K562 (cell line): ENCODE measurements at regions not wholly inside any gene's neighbourhood (a gene's known extent, or its start where the extent isn't known, plus 50 kb on each side); places are given as distances from the start of the nearest gene placed in this dataset.

Experiments used
- ATAC-seq: fragments of 200-7000 bp; cut with Tn5 transposase; 3 replicates; pipeline ENCODE4 v1.9.1; 2020; ENCODE audit warnings: moderate library complexity
- BruUV-seq: library from RNA; stranded (reverse); fragments of 400-500 nt; replicated peaks from 2 replicates; lab custom pipeline; 2021; lab: Mats Ljungman, UMichigan
- CTCF ChIA-PET: fragments of 300-600 bp; formaldehyde crosslinking; extraction: SDS; loops from one replicate; lab custom pipeline; 2021; ENCODE audit warnings: low intra/inter-chr PET ratio; lab: Yijun Ruan, JAX
- POLR2A ChIA-PET: fragments of 300-600, 350-650 bp; sonication (Branson Sonifier 250); formaldehyde crosslinking; extraction: SDS; loops from one replicate; lab custom pipeline; 2021; ENCODE audit warnings: antibody characterized with exemption, inconsistent platforms; lab: Yijun Ruan, JAX
- DNase-seq, 4 experiments: peaks; one replicate each; pipeline versions ENCODE4 v3.0.0 to v3.0.0-alpha.2; 2011 to 2018; ENCODE audit warnings: low spot score in 3 of 4, mixed read lengths in 3 of 4; ENCODE audit errors: extremely low read depth in 1 of 4
- FAIRE-seq: peaks from 2 replicates; lab custom pipeline; 2011; peaks lifted over from hg19 to GRCh38; lab: Jason Lieb, UNC
- H2AFZ ChIP-seq: 2 replicates; pipeline ENCODE4 v1.6.0; 2011; ENCODE audit warnings: low read depth, low read length, control low read depth, inconsistent platforms
- H3K27ac ChIP-seq: fragments of 200-600 bp; 3 replicates; pipeline ENCODE4 v1.8.0; 2011; ENCODE audit warnings: low read depth, mild to moderate bottlenecking, control low read depth, inconsistent platforms, low read length, moderate library complexity, mixed read lengths; ENCODE audit errors: extremely low read depth
- H3K27me3 ChIP-seq, 2 experiments: fragments of 300-600 bp in 1 of 2; 2 replicates in 1 of 2; 3 replicates in 1 of 2; pipeline versions ENCODE4 v1.6.0 to v1.8.0; 2011; ENCODE audit warnings: inconsistent platforms in 2 of 2, low read length in 2 of 2, mild to moderate bottlenecking in 1 of 2, mixed read lengths in 1 of 2, moderate library complexity in 1 of 2; ENCODE audit not compliant: control insufficient read depth in 2 of 2, insufficient read depth in 2 of 2
- H3K36me3 ChIP-seq: fragments of 300-600 bp; 3 replicates; pipeline ENCODE4 v1.8.0; 2011; ENCODE audit warnings: mild to moderate bottlenecking, low read length, inconsistent platforms; ENCODE audit not compliant: control insufficient read depth, insufficient read depth
- H3K4me1 ChIP-seq, 2 experiments: fragments of 200-600 bp in 1 of 2; replicated peaks in 1 of 2; 2 replicates in 1 of 2; 3 replicates in 1 of 2; pipeline versions ENCODE4 v1.5.1 to v1.8.0; 2011; ENCODE audit warnings: inconsistent platforms in 2 of 2, low read length in 2 of 2, mild to moderate bottlenecking in 1 of 2, mixed read lengths in 1 of 2, moderate library complexity in 1 of 2; ENCODE audit not compliant: control insufficient read depth in 2 of 2, insufficient read depth in 2 of 2
- H3K4me2 ChIP-seq: 2 replicates; pipeline ENCODE4 v1.6.1; 2011; ENCODE audit warnings: low read length, control low read depth, inconsistent platforms, mixed read lengths; ENCODE audit not compliant: insufficient read depth
- H3K4me3 ChIP-seq: fragments of 200-600 bp; sonication (generic), shearing (Covaris generic); 2 replicates; pipeline ENCODE4 v1.5.1; 2016; ENCODE audit warnings: control low read depth, inconsistent platforms
- H3K79me2 ChIP-seq: fragments of 200-600 bp; 3 replicates; pipeline ENCODE4 v1.8.0; 2011; ENCODE audit warnings: low read length, inconsistent platforms; ENCODE audit not compliant: control insufficient read depth, insufficient read depth
- H3K9ac ChIP-seq, 2 experiments: 2 replicates each; pipeline versions ENCODE4 v1.6.0 to v1.6.1; 2011; ENCODE audit warnings: low read depth in 2 of 2, low read length in 2 of 2, control low read depth in 1 of 2, inconsistent platforms in 1 of 2, mild to moderate bottlenecking in 1 of 2, mixed read lengths in 1 of 2; ENCODE audit not compliant: insufficient read depth in 1 of 2
- H3K9me1 ChIP-seq: one replicate; pipeline ENCODE4 v1.6.0; 2011; ENCODE audit warnings: inconsistent platforms, mild to moderate bottlenecking, low read length, moderate library complexity; ENCODE audit not compliant: control insufficient read depth, insufficient read depth
- H3K9me3 ChIP-seq: replicated peaks from 2 replicates; pipeline ENCODE4 v1.5.1; 2011; ENCODE audit warnings: low read depth, low read length, inconsistent platforms; ENCODE audit not compliant: control insufficient read depth, insufficient read depth
- H4K20me1 ChIP-seq: replicated peaks from 2 replicates; pipeline ENCODE4 v1.6.1; 2011; ENCODE audit warnings: low read length, inconsistent platforms, mixed read lengths; ENCODE audit not compliant: control insufficient read depth, insufficient read depth
- DNMT1 ChIP-seq: fragments of 450-650 bp; IDR thresholded peaks from 2 replicates; pipeline ENCODE4 v1.6.1; 2016; ENCODE audit warnings: antibody characterized with exemption, mild to moderate bottlenecking
- MTA2 ChIP-seq: fragments of 450-650 bp; IDR thresholded peaks from 2 replicates; pipeline ENCODE4 v1.6.1; 2016; ENCODE audit warnings: low read depth
- SAFB2 ChIP-seq: fragments of 200-400 bp; formaldehyde crosslinking; IDR thresholded peaks from 2 replicates; pipeline ENCODE4 v1.6.1; 2018; ENCODE audit warnings: borderline replicate concordance, low read length, low read depth, moderate library complexity; ENCODE audit not compliant: severe bottlenecking
- ZNF778 ChIP-seq: fragments of 450-650 bp; formaldehyde crosslinking; IDR thresholded peaks from 2 replicates; pipeline ENCODE4 v1.4.0; 2020; ENCODE audit warnings: mild to moderate bottlenecking, moderate library complexity
- WGBS: fragments of 100-300 bp; shearing (Covaris generic); methylation state at CpG from one replicate; pipeline ENCODE4 v1.1.6; 2016; ENCODE audit warnings: low coverage, mixed read lengths; ENCODE audit not compliant: insufficient coverage; ENCODE audit errors: missing lambda C conversion rate; 5-methylcytosine and 5-hydroxymethylcytosine counted together
- in situ Hi-C: fragments of 300-500 bp; cut with MboI; formaldehyde crosslinking; loops from 4 replicates; pipeline ENCODE4 v1.15.0; 2018; ENCODE audit warnings: inconsistent platforms, mixed read lengths
- intact Hi-C: fragments of 100-400 bp; cut with micrococcal nuclease; formaldehyde crosslinking; loops from 2 replicates; pipeline ENCODE4 v1.14.2; 2022
- TF ChIP-seq, protein P1 (sequence below): sonication (generic); formaldehyde crosslinking; IDR thresholded peaks from 2 replicates; pipeline ENCODE4 v1.8.1; 2023; ENCODE audit warnings: mild to moderate bottlenecking, missing genetic modification reagents
- TF ChIP-seq, protein P2 (sequence below): sonication (generic); formaldehyde crosslinking; IDR thresholded peaks from 2 replicates; pipeline ENCODE4 v1.8.1; 2023; ENCODE audit warnings: mild to moderate bottlenecking, missing genetic modification reagents

DNA sequence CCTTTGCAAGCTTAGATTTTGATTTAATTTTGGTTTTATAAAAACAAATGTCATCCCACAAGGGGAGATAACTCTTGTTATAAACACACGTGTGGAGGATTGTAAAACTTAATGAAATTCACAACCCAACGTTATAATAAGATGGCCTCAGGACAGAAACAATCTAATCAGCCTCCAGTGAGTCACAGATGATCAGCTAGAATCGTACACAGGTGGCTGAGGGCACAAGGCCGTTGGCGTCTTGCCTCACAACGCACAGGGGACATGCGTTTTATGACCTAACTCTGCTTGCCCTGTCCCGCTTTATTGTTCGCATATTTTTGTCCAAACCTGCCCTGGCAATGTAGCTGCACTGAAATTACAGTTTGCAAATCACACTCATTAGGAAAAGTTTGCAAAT, 121.9 kb upstream of the PDZRN3 start:
- no peaks in the 10 kb centered on the region for H3K36me3 ChIP-seq
- intact Hi-C loops (no loop called here), in situ Hi-C loops (no loop called here)
- H3K27me3 ChIP-seq: no peaks in the 10 kb centered on the region
- H3K79me2 ChIP-seq: no peaks in the 10 kb centered on the region
- H3K4me1 ChIP-seq: no peaks in the 10 kb centered on the region
- H3K9me1 ChIP-seq: no peaks in the 10 kb centered on the region
- no peaks in the 10 kb centered on the region for H4K20me1 ChIP-seq
- no peak overlapping the region for H3K4me3 ChIP-seq
- ChIA-PET CTCF (no interaction called here), POLR2A (interaction anchor here (0.6 kb wide), 1 partner anchor 246 kb away, joined by 3 read pairs; no protein-coding TSS in a partner anchor)
- H3K27ac ChIP-seq: no peak overlapping the region
- H2AFZ ChIP-seq: no peak overlapping the region
- no peaks in the 10 kb centered on the region for H3K9me3 ChIP-seq
- FAIRE-seq (no peak), ATAC-seq (no peak), DNase-seq (no peak)
- H3K4me2 ChIP-seq: no peak overlapping the region
- no peak overlapping the region for H3K9ac ChIP-seq
- TF ChIP-seq, protein P1, sequence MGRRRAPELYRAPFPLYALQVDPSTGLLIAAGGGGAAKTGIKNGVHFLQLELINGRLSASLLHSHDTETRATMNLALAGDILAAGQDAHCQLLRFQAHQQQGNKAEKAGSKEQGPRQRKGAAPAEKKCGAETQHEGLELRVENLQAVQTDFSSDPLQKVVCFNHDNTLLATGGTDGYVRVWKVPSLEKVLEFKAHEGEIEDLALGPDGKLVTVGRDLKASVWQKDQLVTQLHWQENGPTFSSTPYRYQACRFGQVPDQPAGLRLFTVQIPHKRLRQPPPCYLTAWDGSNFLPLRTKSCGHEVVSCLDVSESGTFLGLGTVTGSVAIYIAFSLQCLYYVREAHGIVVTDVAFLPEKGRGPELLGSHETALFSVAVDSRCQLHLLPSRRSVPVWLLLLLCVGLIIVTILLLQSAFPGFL (CRISPR knock-in tag): no peak
- TF ChIP-seq SAFB2: no peak
- no peak for TF ChIP-seq DNMT1
- TF ChIP-seq MTA2: no peak
- TF ChIP-seq, protein P2, sequence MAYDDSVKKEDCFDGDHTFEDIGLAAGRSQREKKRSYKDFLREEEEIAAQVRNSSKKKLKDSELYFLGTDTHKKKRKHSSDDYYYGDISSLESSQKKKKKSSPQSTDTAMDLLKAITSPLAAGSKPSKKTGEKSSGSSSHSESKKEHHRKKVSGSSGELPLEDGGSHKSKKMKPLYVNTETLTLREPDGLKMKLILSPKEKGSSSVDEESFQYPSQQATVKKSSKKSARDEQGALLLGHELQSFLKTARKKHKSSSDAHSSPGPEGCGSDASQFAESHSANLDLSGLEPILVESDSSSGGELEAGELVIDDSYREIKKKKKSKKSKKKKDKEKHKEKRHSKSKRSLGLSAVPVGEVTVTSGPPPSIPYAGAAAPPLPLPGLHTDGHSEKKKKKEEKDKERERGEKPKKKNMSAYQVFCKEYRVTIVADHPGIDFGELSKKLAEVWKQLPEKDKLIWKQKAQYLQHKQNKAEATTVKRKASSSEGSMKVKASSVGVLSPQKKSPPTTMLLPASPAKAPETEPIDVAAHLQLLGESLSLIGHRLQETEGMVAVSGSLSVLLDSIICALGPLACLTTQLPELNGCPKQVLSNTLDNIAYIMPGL (CRISPR knock-in tag): no peak
- no peak for TF ChIP-seq ZNF778 (CRISPR knock-in tag)
- 0% methylated on average over 9 of the region's 9 CpGs for WGBS
- no TSS peak for BruUV-seq
